ENCODE measurements at regions not wholly inside any gene's neighbourhood (a gene's known extent, or its start where the extent isn't known, plus 50 kb on each side); places are given as distances from the start of the nearest gene placed in this dataset.
A peak's percentile ranks its signal among the peaks of the same experiment; 100 is the strongest.

DNA sequence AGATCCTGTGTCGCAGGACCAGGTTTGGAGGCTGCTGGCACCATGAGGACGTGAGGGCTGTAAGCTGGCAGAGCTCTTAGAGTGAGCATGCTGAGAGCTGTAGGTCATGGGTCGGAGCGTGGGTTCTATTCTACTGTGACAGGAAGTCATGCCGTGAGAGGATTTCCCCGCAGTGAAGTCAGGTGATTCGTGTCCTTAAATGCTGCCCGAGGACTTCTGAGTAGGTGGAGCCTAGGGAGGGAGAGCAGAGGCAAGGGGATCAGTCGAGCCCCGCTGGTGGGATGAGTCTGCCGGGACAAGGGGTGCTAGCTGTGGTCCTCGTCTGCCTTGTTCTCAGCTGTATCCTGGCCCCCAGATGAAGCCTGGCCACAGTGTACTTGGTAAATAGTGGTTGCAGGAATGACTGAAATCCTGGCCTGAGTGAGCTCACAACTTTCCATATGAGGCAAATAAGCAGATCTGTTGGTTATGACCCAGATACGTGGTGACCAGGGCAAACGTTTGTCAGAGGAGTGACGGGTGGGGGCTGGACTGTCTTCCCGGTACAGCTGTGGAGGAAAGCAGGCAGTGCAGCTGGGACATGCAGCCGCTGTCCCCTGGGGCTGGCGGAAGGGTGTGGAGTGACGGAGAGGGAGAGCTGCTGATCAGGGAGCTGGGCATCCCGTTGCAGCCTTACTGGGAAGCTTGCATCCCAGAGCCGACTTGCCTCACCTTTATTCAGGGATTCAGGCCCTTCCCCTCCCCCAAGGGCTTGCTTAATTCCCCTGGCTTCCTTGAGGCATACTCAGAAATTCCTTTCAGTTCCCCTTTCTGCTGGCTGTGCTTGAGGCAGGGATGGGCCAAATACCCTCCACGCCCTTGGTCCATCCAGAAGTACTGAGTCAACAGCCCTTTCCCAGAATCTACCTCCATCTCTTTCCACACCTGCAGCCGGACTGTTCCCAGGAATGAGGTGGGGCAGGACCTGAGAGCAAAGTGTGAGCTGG lies 250.9 kb upstream of the RREB1 start:
- peaks cover 0 to 38% (median 14%) of the 10 kb centered on the region in 12 donors for H3K4me1 ChIP-seq
- H3K9me3 ChIP-seq: no peaks in the 10 kb centered on the region
- whole genome bisulfite sequencing, 4 donors: 20 to 27% (median 25%) methylated on average over 21 to 23 of the region's 23 CpGs
- H3K27me3 ChIP-seq: no peaks in the 10 kb centered on the region
- peak overlapping the region in 11 of 12 donors; percentile 21 to 86 (median 47) for H3K27ac ChIP-seq
- H3K36me3 ChIP-seq: no peaks in the 10 kb centered on the region
- TF ChIP-seq, protein P1, sequence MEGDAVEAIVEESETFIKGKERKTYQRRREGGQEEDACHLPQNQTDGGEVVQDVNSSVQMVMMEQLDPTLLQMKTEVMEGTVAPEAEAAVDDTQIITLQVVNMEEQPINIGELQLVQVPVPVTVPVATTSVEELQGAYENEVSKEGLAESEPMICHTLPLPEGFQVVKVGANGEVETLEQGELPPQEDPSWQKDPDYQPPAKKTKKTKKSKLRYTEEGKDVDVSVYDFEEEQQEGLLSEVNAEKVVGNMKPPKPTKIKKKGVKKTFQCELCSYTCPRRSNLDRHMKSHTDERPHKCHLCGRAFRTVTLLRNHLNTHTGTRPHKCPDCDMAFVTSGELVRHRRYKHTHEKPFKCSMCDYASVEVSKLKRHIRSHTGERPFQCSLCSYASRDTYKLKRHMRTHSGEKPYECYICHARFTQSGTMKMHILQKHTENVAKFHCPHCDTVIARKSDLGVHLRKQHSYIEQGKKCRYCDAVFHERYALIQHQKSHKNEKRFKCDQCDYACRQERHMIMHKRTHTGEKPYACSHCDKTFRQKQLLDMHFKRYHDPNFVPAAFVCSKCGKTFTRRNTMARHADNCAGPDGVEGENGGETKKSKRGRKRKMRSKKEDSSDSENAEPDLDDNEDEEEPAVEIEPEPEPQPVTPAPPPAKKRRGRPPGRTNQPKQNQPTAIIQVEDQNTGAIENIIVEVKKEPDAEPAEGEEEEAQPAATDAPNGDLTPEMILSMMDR (IDR thresholded peaks at IDR 0.05): no peak
- TF ChIP-seq POLR2A (IDR thresholded peaks at IDR 0.05): no peak
- ATAC-seq: peak; percentile 80 to 93 (median 86)
- intact Hi-C loops (cut with DNase I): no loop called here
- DNase-seq: peak; percentile 51 to 83 (median 79)
- peak overlapping the region in 10 of 12 donors; percentile 4 to 40 (median 28) for H3K4me3 ChIP-seq

DNA sequence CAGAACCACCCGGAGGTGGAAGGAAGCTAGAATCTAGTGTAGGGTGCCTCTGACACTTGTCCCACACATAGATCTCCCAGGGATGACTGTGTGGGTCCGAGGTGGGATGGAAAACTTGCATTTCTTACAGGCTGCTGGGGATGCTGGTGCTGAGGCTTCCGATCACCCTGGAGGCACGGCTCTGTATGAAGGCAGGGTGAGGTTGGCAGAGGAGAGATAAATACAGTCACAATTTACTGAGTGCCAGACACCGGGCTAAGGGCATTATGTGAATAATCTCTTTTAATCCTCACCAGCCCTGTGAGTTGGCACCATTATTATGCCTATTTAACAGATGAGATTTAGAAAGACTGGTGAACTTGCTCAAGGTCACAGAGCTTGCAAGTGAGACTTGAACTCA lies 250.2 kb upstream of the RREB1 start:
- ATAC-seq: no peak
- H3K4me3 ChIP-seq: no peak overlapping the region
- peak overlapping the region in 4 of 12 donors; percentile 34 to 86 (median 72) for H3K27ac ChIP-seq
- no peaks in the 10 kb centered on the region for H3K27me3 ChIP-seq
- intact Hi-C loops (cut with DNase I): no loop called here
- TF ChIP-seq, protein P1 (IDR thresholded peaks at IDR 0.05): no peak
- TF ChIP-seq POLR2A (IDR thresholded peaks at IDR 0.05): no peak
- H3K36me3 ChIP-seq: no peaks in the 10 kb centered on the region
- no peaks in the 10 kb centered on the region for H3K9me3 ChIP-seq
- no peak for DNase-seq
- H3K4me1 ChIP-seq: peaks cover 0 to 38% (median 14%) of the 10 kb centered on the region in 12 donors
- WGBS, 4 donors: 90 to 93% (median 92%) methylated on average over 5 of the region's 5 CpGs

DNA sequence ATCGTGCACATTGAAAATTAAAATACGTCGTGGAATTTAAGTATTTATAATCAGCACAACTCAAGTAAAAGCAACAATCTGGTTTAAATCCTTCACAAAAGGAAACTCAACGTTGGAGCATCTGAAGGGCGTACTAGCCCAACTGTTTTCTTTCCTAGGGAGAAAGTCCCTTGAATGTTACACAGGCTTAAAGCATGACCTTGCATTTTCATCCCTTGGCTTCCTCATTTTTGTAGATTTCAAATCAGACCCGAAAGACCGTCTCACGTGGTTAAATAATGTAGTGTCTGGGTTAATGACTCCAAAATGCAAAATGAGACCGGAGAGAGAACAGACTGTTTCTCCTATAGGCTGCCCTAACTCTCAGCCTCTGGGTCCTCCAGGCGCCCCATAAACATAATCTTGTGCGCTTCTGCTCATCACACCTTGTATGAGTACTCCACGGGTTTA lies 249.2 kb upstream of the RREB1 start:
- Histone ChIP-seq H3K36me3 (no peaks in the 10 kb centered on the region), H3K9me3 (no peaks in the 10 kb centered on the region), H3K27ac (peak overlapping the region in 1 of 12 donors; percentile 86), H3K27me3 (no peaks in the 10 kb centered on the region), H3K4me1 (peaks cover 0 to 38% (median 14%) of the 10 kb centered on the region in 12 donors), H3K4me3 (no peak overlapping the region)
- DNase-seq (no peak), ATAC-seq (peak in 1 of 4 donors; percentile 37)
- no peak for TF ChIP-seq POLR2A (IDR thresholded peaks at IDR 0.05)
- TF ChIP-seq, protein P1 (IDR thresholded peaks at IDR 0.05): no peak
- intact Hi-C loops (cut with DNase I): no loop called here
- WGBS, 4 donors: 85 to 91% (median 87%) methylated on average over 12 of the region's 12 CpGs

DNA sequence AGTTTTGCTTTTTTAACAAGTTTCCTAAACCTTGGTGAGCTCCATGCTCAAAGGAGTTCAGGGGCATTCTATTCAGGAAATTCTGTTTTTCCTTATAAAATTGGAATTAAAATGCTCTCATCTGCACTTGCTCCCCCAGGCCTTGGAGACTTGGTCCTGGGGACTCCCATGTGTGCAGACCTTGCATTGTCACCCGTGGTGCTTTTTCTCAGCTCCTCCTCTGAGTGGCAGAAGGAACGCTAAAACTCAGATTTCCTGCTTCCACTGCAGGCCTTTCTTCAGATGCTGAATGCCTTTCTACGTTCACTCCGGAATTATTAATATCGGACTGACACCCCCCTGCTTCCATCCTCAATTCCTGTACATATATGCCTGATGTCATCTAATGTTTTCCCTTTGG lies 248.7 kb upstream of the RREB1 start:
- TF ChIP-seq POLR2A (IDR thresholded peaks at IDR 0.05): no peak
- TF ChIP-seq, protein P1 (IDR thresholded peaks at IDR 0.05): no peak
- Histone ChIP-seq H3K27me3 (no peaks in the 10 kb centered on the region), H3K27ac (peak overlapping the region in 1 of 12 donors; percentile 86), H3K36me3 (no peaks in the 10 kb centered on the region), H3K4me1 (peaks cover 0 to 38% (median 14%) of the 10 kb centered on the region in 12 donors), H3K9me3 (no peaks in the 10 kb centered on the region), H3K4me3 (no peak overlapping the region)
- 63 to 75% (median 71%) methylated on average over 5 of the region's 5 CpGs for WGBS, 4 donors
- ATAC-seq (no peak), DNase-seq (no peak)
- intact Hi-C loops (cut with DNase I): no loop called here

Measured in heart left ventricle (tissue), 16 donors.